Daoy (cell line): ENCODE measurements at regions not wholly inside any gene's neighbourhood (a gene's known extent, or its start where the extent isn't known, plus 50 kb on each side); places are given as distances from the start of the nearest gene placed in this dataset.

Experiments used
- DNase-seq: peaks from one replicate; pipeline ENCODE4 v3.0.0-alpha.2; 2015; ENCODE audit warnings: low read depth

GRCh38 chr10:4080225-4080805 lies 295.3 kb upstream of the KLF6 start:
- no peak for DNase-seq

- no peak for DNase-seq
Observed at GRCh38 chr10:4079803-4080202, 294.8 kb upstream of the KLF6 start.

GRCh38 chr10:4077804-4078203 lies 292.8 kb upstream of the KLF6 start:
- DNase-seq: no peak

- DNase-seq: no peak
Observed at GRCh38 chr10:4076983-4077382, 292.0 kb upstream of the KLF6 start.

GRCh38 chr10:4075443-4075842 lies 290.4 kb upstream of the KLF6 start:
- no peak for DNase-seq

- no peak for DNase-seq
Observed at GRCh38 chr10:4074545-4075407, 289.8 kb upstream of the KLF6 start.

- DNase-seq: peak; percentile 26
Observed at GRCh38 chr10:4073912-4074311, 288.9 kb upstream of the KLF6 start.

GRCh38 chr10:4070921-4071660 lies 286.1 kb upstream of the KLF6 start:
- no peak for DNase-seq

GRCh38 chr10:4070184-4070583 lies 285.2 kb upstream of the KLF6 start:
- no peak for DNase-seq

- DNase-seq: no peak
Observed at GRCh38 chr10:4069491-4069890, 284.5 kb upstream of the KLF6 start.

- no peak for DNase-seq
Observed at GRCh38 chr10:4068629-4069028, 283.6 kb upstream of the KLF6 start.

- peak; percentile 45 for DNase-seq
Observed at GRCh38 chr10:4067931-4068561, 283.0 kb upstream of the KLF6 start.

- no peak for DNase-seq
Observed at GRCh38 chr10:4067531-4067930, 282.5 kb upstream of the KLF6 start.

- no peak for DNase-seq
Observed at GRCh38 chr10:4066581-4067390, 281.8 kb upstream of the KLF6 start.

- no peak for DNase-seq
Observed at GRCh38 chr10:4064489-4064888, 279.5 kb upstream of the KLF6 start.

GRCh38 chr10:4063717-4064116 lies 278.7 kb upstream of the KLF6 start:
- no peak for DNase-seq

- no peak for DNase-seq
Observed at GRCh38 chr10:4062751-4063150, 277.7 kb upstream of the KLF6 start.

GRCh38 chr10:4062072-4062471 lies 277.1 kb upstream of the KLF6 start:
- no peak for DNase-seq

GRCh38 chr10:4061441-4061951 lies 276.5 kb upstream of the KLF6 start:
- no peak for DNase-seq

GRCh38 chr10:4059471-4060138 lies 274.6 kb upstream of the KLF6 start:
- DNase-seq: no peak
